ENCODE measurements at regions not wholly inside any gene's neighbourhood (a gene's known extent, or its start where the extent isn't known, plus 50 kb on each side); places are given as distances from the start of the nearest gene placed in this dataset.

DNA sequence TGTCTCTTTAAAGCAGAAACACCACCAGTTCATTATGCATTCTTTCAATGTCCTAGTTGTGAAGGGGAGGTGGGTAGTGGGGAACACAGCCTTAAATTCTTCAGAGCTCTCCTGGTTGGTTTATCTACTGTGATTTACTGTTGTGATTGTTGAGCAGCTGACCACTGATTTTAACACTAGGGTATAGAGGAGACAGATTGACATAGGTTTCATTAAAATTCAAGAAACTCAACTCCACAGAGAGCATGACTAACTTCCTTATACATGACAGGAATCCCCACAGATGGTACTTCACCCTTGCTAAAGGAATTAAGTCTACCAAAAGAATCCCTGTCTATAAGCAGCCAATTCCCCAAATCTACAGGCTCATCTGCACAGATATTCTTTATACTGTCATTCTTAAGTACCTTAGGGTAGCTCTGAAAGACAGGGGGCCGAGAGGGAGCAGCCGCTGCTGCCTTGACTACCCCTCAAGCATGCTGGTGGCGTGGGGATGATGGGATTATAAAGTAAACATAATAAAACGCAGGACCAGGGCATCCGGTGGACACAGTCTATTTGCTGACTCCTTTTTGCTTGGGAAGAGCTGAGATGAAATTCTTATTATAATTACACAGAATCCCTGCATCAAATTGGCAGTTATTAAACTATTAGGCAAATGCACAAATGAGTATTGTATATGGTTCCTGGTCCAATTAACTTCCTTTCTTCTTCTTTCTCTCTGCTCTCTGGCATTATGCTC lies 1377.6 kb upstream of the PIK3C3 start:
- intact Hi-C loops (cut with DNase I, micrococcal nuclease): no loop called here
- CTCF ChIA-PET: no interaction called here
- Mint-ChIP-seq H3K4me3 (no peak overlapping the region), H3K36me3 (ENCODE audit: low read depth) (no peaks in the 10 kb centered on the region), H3K27ac (no peak overlapping the region), H3K9me3 (ENCODE audit: low read depth) (peaks cover 6% of the 10 kb centered on the region), H3K4me1 (no peaks in the 10 kb centered on the region), H3K27me3 (no peaks in the 10 kb centered on the region)
- ATAC-seq (no peak), DNase-seq (no peak)
- POLR2A ChIA-PET: no interaction called here

DNA sequence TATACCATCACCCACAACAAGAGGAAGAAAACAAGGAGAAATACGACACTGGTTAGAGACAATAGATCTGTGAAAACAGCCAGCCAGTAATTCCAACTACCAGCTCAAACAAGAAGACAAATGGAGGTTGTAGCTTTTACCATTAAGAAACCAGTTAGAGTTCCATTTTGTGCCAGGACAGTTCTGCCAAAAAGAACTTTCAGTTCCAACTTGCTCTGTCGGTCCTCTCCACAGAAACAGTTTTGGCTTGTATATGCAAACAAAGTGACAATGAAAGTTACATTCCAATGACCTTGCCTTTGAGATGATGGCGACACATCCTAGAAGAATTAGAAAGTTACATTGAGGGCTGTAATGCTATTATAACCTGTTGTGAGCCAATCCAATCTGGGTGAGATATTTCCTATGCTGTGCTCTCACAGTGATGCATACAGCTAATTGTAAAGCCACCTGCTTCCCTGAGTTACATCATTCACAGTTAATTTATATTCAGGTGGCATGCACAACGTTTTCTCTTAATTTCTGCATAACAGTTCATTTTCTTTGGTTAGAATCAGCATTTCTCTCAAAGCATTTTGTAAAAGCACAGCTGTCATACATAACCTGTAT lies 1378.4 kb upstream of the PIK3C3 start:
- Mint-ChIP-seq H3K36me3 (ENCODE audit: low read depth) (no peaks in the 10 kb centered on the region), H3K27ac (no peak overlapping the region), H3K4me3 (no peak overlapping the region), H3K4me1 (no peaks in the 10 kb centered on the region), H3K27me3 (no peaks in the 10 kb centered on the region), H3K9me3 (ENCODE audit: low read depth) (peaks cover 6% of the 10 kb centered on the region)
- DNase-seq (no peak), ATAC-seq (no peak)
- ChIA-PET POLR2A (no interaction called here), CTCF (no interaction called here)
- intact Hi-C loops (cut with DNase I, micrococcal nuclease): no loop called here

DNA sequence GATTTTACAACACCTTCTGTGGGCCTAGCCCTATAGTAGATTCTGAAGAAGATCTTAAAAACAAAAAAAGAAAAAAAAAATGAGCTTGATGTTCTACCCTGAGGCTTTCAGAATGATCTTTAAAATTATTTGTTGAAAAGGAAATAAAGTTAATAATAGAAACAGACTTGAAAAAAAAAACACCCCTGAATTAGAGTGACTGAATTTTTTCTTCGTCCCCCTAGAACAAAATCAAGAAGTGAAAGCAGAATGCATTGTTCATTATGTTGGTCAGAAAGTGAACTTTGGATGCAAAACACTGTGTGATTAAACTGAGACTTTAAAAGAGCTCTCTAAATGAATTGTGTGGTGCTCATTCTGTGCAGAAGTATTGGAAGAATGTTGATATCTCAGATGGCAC lies 1384.4 kb upstream of the PIK3C3 start:
- Mint-ChIP-seq H3K27ac (no peak overlapping the region), H3K4me3 (no peak overlapping the region)
- POLR2A ChIA-PET: no interaction called here

DNA sequence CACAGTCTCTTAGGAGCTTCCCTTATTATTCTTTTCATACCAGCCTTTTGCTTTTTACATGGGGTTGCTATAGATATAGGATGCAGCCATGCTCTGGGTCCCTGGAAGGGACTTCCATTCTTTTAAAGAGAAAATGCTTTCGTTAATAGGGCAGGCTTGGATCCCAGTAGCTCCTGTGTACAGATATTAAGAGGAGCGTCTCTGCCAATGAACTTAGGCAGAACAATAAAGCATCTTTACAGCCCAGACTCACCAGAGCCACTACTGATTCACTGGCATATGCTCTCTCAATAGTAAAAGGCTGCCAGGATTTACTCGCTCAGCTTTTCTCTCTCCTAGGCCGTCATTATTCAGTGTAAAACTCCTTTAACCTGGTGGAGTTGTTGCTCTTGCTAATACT lies 1385.4 kb upstream of the PIK3C3 start:
- CTCF ChIA-PET: no interaction called here
- no peak for ATAC-seq
- H3K27me3 Mint-ChIP-seq: no peaks in the 10 kb centered on the region

More for the DNA sequence above, 1384.4 kb upstream of the PIK3C3 start:
- Mint-ChIP-seq H3K36me3 (ENCODE audit: low read depth) (no peaks in the 10 kb centered on the region), H3K27me3 (no peaks in the 10 kb centered on the region), H3K4me1 (no peaks in the 10 kb centered on the region), H3K9me3 (ENCODE audit: low read depth) (peaks cover 11% of the 10 kb centered on the region)
- intact Hi-C loops (cut with DNase I, micrococcal nuclease): no loop called here
- DNase-seq (no peak), ATAC-seq (no peak)
- CTCF ChIA-PET: no interaction called here

DNA sequence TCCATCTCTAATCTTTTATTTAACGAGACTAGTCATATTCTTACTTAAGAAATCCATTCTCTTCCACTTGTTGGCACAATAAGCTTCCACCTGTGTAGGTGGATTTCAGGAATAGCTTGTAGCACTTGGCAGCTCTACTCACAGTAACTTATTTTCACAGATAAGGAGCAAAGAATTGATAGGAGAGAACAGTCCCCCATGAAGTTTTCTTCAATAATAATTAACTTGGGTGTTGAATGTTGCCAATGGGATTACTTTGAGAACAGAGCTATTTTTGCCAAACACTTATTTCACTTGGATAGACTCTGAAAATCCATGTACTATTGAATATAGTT lies 1388.6 kb upstream of the PIK3C3 start:
- H3K9me3 Mint-ChIP-seq (ENCODE audit: low read depth): peaks cover 5% of the 10 kb centered on the region

More for the DNA sequence above, 1385.4 kb upstream of the PIK3C3 start:
- DNase-seq: no peak
- intact Hi-C loops (cut with DNase I, micrococcal nuclease): no loop called here
- Mint-ChIP-seq H3K27ac (no peak overlapping the region), H3K4me1 (no peaks in the 10 kb centered on the region), H3K36me3 (ENCODE audit: low read depth) (no peaks in the 10 kb centered on the region), H3K4me3 (no peak overlapping the region), H3K9me3 (ENCODE audit: low read depth) (peaks cover 10% of the 10 kb centered on the region)
- POLR2A ChIA-PET: no interaction called here

DNA sequence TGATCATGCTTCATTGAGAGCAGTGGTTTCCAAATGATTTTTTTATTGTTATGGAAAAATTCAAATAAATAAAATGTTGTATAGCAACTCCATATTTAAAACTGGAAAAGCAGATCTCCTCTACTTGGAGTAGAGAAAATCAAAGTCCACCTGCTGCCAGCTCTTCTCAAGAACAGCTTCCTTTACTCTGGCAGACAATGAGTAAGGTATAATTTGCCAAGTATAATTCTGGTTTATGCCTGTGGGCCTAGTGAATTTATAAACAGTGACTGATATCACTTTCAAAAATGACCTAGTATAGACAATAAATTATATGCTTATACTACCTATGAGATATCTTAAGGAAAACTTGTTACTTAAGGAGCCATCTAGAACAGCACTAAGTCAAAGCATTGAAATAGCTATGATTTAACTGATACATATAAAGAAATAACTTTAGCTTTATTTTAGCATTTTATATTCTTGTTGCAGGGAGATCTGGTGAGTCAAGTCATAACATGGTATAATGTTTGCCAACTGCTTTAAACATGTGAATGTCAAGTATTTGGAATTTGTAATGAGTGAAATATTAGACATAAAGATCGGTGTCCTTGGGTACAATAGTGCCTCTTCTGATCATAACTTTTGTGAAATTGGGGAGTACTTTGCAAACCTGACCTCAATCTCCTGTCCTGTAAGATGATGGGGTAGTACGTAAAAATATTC lies 1389.1 kb upstream of the PIK3C3 start:
- ChIA-PET POLR2A (no interaction called here), CTCF (no interaction called here)
- H3K4me3 Mint-ChIP-seq: no peak overlapping the region
- H3K4me1 Mint-ChIP-seq: no peaks in the 10 kb centered on the region
- H3K9me3 Mint-ChIP-seq (ENCODE audit: low read depth): peaks cover 5% of the 10 kb centered on the region
- intact Hi-C loops (cut with DNase I, micrococcal nuclease): no loop called here
- H3K36me3 Mint-ChIP-seq (ENCODE audit: low read depth): no peaks in the 10 kb centered on the region
- no peaks in the 10 kb centered on the region for H3K27me3 Mint-ChIP-seq
- DNase-seq: no peak
- H3K27ac Mint-ChIP-seq: no peak overlapping the region
- ATAC-seq: no peak

More for the DNA sequence above, 1388.6 kb upstream of the PIK3C3 start:
- Mint-ChIP-seq H3K4me3 (no peak overlapping the region), H3K27me3 (no peaks in the 10 kb centered on the region), H3K27ac (no peak overlapping the region), H3K4me1 (no peaks in the 10 kb centered on the region), H3K36me3 (ENCODE audit: low read depth) (no peaks in the 10 kb centered on the region)
- no peak for ATAC-seq
- no peak for DNase-seq
- ChIA-PET POLR2A (no interaction called here), CTCF (no interaction called here)
- intact Hi-C loops (cut with DNase I, micrococcal nuclease): no loop called here

DNA sequence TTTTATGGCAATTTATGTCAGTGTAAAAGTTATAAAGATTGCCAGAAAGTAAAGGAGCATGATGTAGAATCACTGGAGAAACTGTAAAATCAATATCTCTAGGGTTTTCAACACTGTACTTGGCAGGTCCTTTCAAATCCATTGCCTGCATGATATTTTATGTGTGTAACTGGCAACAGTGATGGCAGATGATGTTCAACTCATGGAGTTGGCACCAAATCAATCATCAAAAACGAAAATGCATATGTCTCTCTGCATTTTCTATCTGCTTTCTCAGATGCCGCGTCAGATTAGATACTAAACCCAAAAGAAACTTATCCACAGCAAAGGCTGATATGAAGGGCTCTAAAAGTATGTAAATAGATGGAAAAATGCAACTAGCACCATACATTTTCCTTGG lies 1395.5 kb upstream of the PIK3C3 start:
- Mint-ChIP-seq H3K27ac (no peak overlapping the region), H3K9me3 (ENCODE audit: low read depth) (no peaks in the 10 kb centered on the region), H3K4me3 (no peak overlapping the region), H3K4me1 (no peaks in the 10 kb centered on the region), H3K27me3 (no peaks in the 10 kb centered on the region), H3K36me3 (ENCODE audit: low read depth) (no peaks in the 10 kb centered on the region)
- intact Hi-C loops (cut with DNase I, micrococcal nuclease): no loop called here
- no peak for DNase-seq
- ChIA-PET POLR2A (no interaction called here), CTCF (no interaction called here)
- no peak for ATAC-seq

DNA sequence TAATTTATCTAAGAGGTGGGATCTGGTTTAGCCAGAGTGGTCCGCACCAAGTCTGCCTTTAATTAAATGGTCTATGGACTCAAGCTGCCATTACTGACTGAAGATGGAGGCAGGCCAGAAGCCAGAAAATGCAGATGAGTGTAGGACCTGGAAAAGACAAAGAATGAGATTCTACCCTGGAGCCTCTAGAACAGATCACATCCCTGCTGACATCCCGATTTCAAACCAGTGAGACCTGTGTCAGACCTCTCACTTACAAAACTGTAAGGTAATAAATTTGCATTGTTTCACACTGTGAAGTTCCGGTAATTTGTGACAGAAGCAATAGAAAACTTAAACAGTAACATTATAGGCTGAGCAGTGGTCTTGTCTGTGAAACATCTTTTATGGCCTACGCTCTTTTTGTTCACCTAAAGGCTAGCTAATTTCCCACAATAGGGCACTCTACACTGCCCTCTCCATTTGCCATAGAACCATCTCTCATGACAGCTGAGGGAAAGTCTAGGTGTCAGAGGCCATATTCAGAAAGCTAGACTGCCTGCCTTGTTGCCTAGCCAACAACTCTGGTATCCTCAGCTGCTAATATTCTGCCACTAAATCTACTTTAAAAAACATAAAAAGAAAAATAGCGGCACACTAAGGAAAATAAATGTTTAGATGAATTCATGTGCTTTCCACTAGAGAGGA lies 1396.2 kb upstream of the PIK3C3 start:
- CTCF ChIA-PET: no interaction called here
- POLR2A ChIA-PET: no interaction called here
- Mint-ChIP-seq H3K27me3 (no peaks in the 10 kb centered on the region), H3K9me3 (ENCODE audit: low read depth) (no peaks in the 10 kb centered on the region), H3K4me1 (no peaks in the 10 kb centered on the region), H3K27ac (no peak overlapping the region), H3K4me3 (no peak overlapping the region), H3K36me3 (ENCODE audit: low read depth) (no peaks in the 10 kb centered on the region)
- intact Hi-C loops (cut with DNase I, micrococcal nuclease): no loop called here
- no peak for ATAC-seq
- DNase-seq: no peak

DNA sequence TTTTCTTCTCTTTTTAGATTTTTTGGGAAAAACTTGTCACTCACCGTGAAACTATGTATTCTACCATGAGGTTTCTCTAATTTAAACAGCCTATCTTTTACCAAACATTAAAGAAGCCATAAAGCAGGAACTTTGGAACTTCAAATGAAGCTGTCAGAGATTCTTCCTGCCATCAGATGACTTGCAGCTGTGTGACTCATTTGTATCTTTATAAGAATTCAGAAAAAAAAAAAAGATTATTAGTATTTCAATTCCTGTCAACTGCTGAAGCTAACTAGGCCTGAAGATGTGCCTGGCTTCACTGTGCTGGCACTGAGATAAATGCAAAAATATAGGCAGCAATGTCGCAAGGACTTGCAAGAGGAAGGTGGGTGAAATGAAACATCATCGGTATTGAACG lies 1399.1 kb upstream of the PIK3C3 start:
- H3K27ac Mint-ChIP-seq: no peak overlapping the region
- DNase-seq: no peak
- no peak for ATAC-seq
- POLR2A ChIA-PET: no interaction called here
- intact Hi-C loops (cut with DNase I, micrococcal nuclease): no loop called here
- H3K9me3 Mint-ChIP-seq (ENCODE audit: low read depth): peaks cover 4% of the 10 kb centered on the region
- H3K4me1 Mint-ChIP-seq: no peaks in the 10 kb centered on the region
- no peak overlapping the region for H3K4me3 Mint-ChIP-seq
- no peaks in the 10 kb centered on the region for H3K36me3 Mint-ChIP-seq (ENCODE audit: low read depth)
- no peaks in the 10 kb centered on the region for H3K27me3 Mint-ChIP-seq
- CTCF ChIA-PET: no interaction called here

DNA sequence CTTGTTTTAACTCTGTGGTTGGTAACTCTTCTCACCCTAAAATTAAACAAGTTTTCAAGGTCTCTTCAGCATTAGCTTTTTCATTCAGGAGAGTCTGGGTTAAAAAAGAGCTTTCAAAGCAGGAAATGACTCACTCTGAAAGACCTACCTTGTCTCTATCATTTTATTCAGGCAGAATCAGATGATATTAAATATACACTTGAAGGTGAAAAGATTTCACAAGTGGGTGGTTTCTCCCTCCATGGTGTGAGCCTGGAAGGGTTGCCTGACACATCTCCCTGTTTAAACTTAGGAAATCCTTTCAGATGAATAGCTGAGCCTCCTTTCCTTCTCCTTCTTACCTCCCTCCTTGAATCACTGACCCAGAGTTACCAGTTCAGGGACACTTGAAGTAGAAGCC lies 1402.0 kb upstream of the PIK3C3 start:
- Mint-ChIP-seq H3K4me1 (no peaks in the 10 kb centered on the region), H3K4me3 (no peak overlapping the region), H3K27ac (no peak overlapping the region), H3K9me3 (ENCODE audit: low read depth) (peaks cover 4% of the 10 kb centered on the region), H3K27me3 (no peaks in the 10 kb centered on the region), H3K36me3 (ENCODE audit: low read depth) (no peaks in the 10 kb centered on the region)
- DNase-seq (no peak), ATAC-seq (no peak)
- CTCF ChIA-PET: no interaction called here
- POLR2A ChIA-PET: no interaction called here
- intact Hi-C loops (cut with DNase I, micrococcal nuclease): no loop called here

DNA sequence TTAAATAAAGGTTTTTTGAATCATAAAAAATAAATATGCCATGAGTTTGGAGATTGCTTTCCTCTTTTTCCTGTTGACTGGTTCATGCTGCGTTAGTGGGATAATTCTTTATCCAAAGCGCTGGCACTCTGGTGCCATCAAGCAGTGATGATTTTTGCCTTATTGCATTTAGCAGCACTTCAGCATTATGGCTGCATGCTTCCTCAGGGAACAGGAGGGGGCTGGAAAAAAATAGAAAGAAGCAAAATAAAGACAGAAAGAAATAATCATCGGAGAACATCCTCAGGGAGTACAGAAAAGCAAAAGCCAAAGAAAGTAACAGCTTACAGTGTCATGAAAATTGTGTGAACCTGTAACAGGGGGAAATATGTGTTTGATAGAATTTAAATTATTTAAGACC lies 1408.2 kb upstream of the PIK3C3 start:
- POLR2A ChIA-PET: no interaction called here
- no peaks in the 10 kb centered on the region for H3K27me3 Mint-ChIP-seq
- intact Hi-C loops (cut with DNase I, micrococcal nuclease): no loop called here

DNA sequence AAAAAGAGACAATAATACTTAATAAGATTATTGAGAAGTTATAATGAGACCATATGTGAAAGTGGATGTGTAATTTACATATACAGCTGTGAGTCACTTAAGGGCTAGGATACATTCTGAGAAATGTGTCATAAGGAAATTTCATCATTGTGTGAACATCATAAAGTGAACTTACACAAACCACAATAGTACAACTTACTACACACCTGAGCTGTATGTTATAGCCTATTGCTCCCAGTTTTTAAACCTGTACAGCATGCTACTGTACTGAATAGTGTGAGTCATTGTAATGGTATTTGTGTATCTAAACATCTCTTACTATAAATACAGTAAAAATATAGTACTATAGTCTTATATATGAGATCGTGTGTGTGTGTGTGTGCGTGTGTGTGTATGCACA lies 1420.3 kb upstream of the PIK3C3 start:
- intact Hi-C loops (cut with DNase I, micrococcal nuclease): no loop called here
- ChIA-PET POLR2A (no interaction called here), CTCF (no interaction called here)
- no peak overlapping the region for H3K27ac Mint-ChIP-seq
- no peak for DNase-seq
- ATAC-seq: peak; percentile 53
- H3K36me3 Mint-ChIP-seq (ENCODE audit: low read depth): no peaks in the 10 kb centered on the region
- H3K9me3 Mint-ChIP-seq (ENCODE audit: low read depth): peaks cover 12% of the 10 kb centered on the region
- no peak overlapping the region for H3K4me3 Mint-ChIP-seq
- H3K4me1 Mint-ChIP-seq: no peaks in the 10 kb centered on the region
- no peaks in the 10 kb centered on the region for H3K27me3 Mint-ChIP-seq

More for the DNA sequence above, 1408.2 kb upstream of the PIK3C3 start:
- Mint-ChIP-seq H3K27ac (no peak overlapping the region), H3K36me3 (ENCODE audit: low read depth) (no peaks in the 10 kb centered on the region), H3K4me1 (no peaks in the 10 kb centered on the region), H3K9me3 (ENCODE audit: low read depth) (peaks cover 6% of the 10 kb centered on the region), H3K4me3 (no peak overlapping the region)
- DNase-seq: no peak
- CTCF ChIA-PET: no interaction called here
- no peak for ATAC-seq

Measured in activated CD4-positive, alpha-beta T cell treated with anti-CD3 and anti-CD28 coated beads for 36 hours (primary cell).